GM19025 (cell line): ENCODE measurements at regions not wholly inside any gene's neighbourhood (a gene's known extent, or its start where the extent isn't known, plus 50 kb on each side); places are given as distances from the start of the nearest gene placed in this dataset.

Source experiments
- ATAC-seq: cut with Tn5 transposase; IDR thresholded peaks from one replicate; pipeline ENCODE4 v1.9.1; 2021; ENCODE audit warnings: mild to moderate bottlenecking, low read depth, moderate library complexity; ENCODE audit not compliant: unreplicated experiment

GRCh38 chr1:4532656-4533055, 121.8 kb upstream of the AJAP1 start:
- ATAC-seq: no peak

- no peak for ATAC-seq
Measured at GRCh38 chr1:4546911-4547310, 107.5 kb upstream of the AJAP1 start.

GRCh38 chr1:4549930-4550329, 104.5 kb upstream of the AJAP1 start:
- no peak for ATAC-seq

- ATAC-seq: no peak
Measured at GRCh38 chr1:4550941-4551340, 103.5 kb upstream of the AJAP1 start.

GRCh38 chr1:4551706-4552105, 102.7 kb upstream of the AJAP1 start:
- ATAC-seq: no peak

- no peak for ATAC-seq
Measured at GRCh38 chr1:4553761-4554160, 100.6 kb upstream of the AJAP1 start.

GRCh38 chr1:4554271-4554865, 100.0 kb upstream of the AJAP1 start:
- ATAC-seq: no peak

GRCh38 chr1:4557949-4558348, 96.5 kb upstream of the AJAP1 start:
- ATAC-seq: no peak

GRCh38 chr1:4561205-4561604, 93.2 kb upstream of the AJAP1 start:
- no peak for ATAC-seq

- no peak for ATAC-seq
Measured at GRCh38 chr1:4562321-4562720, 92.1 kb upstream of the AJAP1 start.

- ATAC-seq: no peak
Measured at GRCh38 chr1:4563586-4563985, 90.8 kb upstream of the AJAP1 start.

GRCh38 chr1:4564051-4564450, 90.4 kb upstream of the AJAP1 start:
- no peak for ATAC-seq

GRCh38 chr1:4565166-4565565, 89.2 kb upstream of the AJAP1 start:
- ATAC-seq: no peak

- no peak for ATAC-seq
Measured at GRCh38 chr1:4565801-4566449, 88.5 kb upstream of the AJAP1 start.

- ATAC-seq: no peak
Measured at GRCh38 chr1:4571263-4571662, 83.1 kb upstream of the AJAP1 start.

- ATAC-seq: no peak
Measured at GRCh38 chr1:4573526-4573925, 80.9 kb upstream of the AJAP1 start.

- no peak for ATAC-seq
Measured at GRCh38 chr1:4581807-4582206, 72.6 kb upstream of the AJAP1 start.

- no peak for ATAC-seq
Measured at GRCh38 chr1:4584449-4584848, 70.0 kb upstream of the AJAP1 start.

- no peak for ATAC-seq
Measured at GRCh38 chr1:4585216-4585615, 69.2 kb upstream of the AJAP1 start.

- no peak for ATAC-seq
Measured at GRCh38 chr1:4585705-4586104, 68.7 kb upstream of the AJAP1 start.

- ATAC-seq: no peak
Measured at GRCh38 chr1:4586611-4587160, 67.7 kb upstream of the AJAP1 start.

GRCh38 chr1:4587721-4588120, 66.7 kb upstream of the AJAP1 start:
- ATAC-seq: no peak
